ENCODE measurements at regions not wholly inside any gene's neighbourhood (a gene's known extent, or its start where the extent isn't known, plus 50 kb on each side); places are given as distances from the start of the nearest gene placed in this dataset.

DNA sequence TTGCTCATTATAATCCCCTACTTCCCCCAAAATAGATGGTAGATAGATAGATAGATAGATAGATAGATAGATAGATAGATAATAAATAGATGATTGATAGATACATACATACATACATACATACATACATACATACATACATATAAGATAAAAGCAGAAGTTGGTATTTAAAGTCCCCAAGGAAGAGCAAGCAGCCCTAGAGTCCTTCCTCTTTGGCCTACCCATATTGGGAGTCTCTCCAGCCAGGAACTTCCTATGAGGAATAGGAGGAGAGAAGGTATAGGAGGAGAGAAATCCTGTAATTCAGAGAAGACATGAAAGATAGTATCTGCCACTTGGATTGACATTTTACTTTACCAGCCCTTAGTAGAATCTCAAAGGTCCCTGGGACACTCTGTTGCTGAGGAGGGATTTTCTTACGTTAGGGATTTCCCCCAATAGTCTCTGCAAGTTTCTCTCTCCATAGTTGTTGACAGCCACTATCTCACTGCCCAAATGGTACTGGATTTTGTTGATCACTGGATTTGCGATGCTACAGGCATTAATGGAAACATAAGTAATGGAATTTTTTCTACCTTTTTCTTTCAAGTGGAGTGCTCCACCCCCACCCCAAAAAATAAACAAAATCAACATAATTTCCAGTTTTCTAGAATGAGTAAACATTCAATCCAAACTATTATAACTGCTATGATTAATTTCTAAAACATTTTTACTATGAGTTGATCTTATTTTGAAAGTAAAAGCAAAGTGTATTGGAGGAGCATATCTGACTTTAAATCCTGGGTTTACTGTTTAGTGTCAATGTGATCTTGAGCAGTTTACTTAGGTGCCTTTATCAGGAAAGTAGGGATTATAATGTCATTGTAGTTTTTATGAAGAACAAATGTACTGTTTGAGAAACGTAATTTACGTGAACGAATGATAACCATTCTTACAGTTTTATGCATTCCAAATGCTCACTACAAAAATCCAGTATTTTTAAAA lies 93.2 kb upstream of the TNFSF4 start:
- TF ChIP-seq, protein P1, sequence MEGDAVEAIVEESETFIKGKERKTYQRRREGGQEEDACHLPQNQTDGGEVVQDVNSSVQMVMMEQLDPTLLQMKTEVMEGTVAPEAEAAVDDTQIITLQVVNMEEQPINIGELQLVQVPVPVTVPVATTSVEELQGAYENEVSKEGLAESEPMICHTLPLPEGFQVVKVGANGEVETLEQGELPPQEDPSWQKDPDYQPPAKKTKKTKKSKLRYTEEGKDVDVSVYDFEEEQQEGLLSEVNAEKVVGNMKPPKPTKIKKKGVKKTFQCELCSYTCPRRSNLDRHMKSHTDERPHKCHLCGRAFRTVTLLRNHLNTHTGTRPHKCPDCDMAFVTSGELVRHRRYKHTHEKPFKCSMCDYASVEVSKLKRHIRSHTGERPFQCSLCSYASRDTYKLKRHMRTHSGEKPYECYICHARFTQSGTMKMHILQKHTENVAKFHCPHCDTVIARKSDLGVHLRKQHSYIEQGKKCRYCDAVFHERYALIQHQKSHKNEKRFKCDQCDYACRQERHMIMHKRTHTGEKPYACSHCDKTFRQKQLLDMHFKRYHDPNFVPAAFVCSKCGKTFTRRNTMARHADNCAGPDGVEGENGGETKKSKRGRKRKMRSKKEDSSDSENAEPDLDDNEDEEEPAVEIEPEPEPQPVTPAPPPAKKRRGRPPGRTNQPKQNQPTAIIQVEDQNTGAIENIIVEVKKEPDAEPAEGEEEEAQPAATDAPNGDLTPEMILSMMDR (IDR thresholded peaks at IDR 0.05) = no peak
- TF ChIP-seq MAZ (IDR thresholded peaks at IDR 0.05; ENCODE audit: borderline replicate concordance, low read depth, low read length) (no peak), POLR2AphosphoS2 (conservative IDR thresholded peaks at IDR 0.05; ENCODE audit: low read length) (no peak), MYC (IDR thresholded peaks at IDR 0.05; ENCODE audit: borderline replicate concordance, low read length) (no peak), KDM1A (IDR thresholded peaks at IDR 0.05; ENCODE audit: low read depth) (no peak), SMC3 (IDR thresholded peaks at IDR 0.05) (no peak), BHLHE40 (IDR thresholded peaks at IDR 0.05; ENCODE audit: low read depth, low read length) (no peak), MAFK (IDR thresholded peaks at IDR 0.05; ENCODE audit: partially characterized antibody) (no peak), POLR2A (IDR thresholded peaks at IDR 0.05; ENCODE audit: low read length) (no peak), FOSL2 (IDR thresholded peaks at IDR 0.05) (no peak), FOSL2 (CRISPR knock-in tag; IDR thresholded peaks at IDR 0.05) (no peak), EP300 (IDR thresholded peaks at IDR 0.05) (no peak)
- TF ChIP-seq, protein P2, sequence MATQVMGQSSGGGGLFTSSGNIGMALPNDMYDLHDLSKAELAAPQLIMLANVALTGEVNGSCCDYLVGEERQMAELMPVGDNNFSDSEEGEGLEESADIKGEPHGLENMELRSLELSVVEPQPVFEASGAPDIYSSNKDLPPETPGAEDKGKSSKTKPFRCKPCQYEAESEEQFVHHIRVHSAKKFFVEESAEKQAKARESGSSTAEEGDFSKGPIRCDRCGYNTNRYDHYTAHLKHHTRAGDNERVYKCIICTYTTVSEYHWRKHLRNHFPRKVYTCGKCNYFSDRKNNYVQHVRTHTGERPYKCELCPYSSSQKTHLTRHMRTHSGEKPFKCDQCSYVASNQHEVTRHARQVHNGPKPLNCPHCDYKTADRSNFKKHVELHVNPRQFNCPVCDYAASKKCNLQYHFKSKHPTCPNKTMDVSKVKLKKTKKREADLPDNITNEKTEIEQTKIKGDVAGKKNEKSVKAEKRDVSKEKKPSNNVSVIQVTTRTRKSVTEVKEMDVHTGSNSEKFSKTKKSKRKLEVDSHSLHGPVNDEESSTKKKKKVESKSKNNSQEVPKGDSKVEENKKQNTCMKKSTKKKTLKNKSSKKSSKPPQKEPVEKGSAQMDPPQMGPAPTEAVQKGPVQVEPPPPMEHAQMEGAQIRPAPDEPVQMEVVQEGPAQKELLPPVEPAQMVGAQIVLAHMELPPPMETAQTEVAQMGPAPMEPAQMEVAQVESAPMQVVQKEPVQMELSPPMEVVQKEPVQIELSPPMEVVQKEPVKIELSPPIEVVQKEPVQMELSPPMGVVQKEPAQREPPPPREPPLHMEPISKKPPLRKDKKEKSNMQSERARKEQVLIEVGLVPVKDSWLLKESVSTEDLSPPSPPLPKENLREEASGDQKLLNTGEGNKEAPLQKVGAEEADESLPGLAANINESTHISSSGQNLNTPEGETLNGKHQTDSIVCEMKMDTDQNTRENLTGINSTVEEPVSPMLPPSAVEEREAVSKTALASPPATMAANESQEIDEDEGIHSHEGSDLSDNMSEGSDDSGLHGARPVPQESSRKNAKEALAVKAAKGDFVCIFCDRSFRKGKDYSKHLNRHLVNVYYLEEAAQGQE (IDR thresholded peaks at IDR 0.05) = no peak
